ENCODE measurements at regions not wholly inside any gene's neighbourhood (a gene's known extent, or its start where the extent isn't known, plus 50 kb on each side); places are given as distances from the start of the nearest gene placed in this dataset.

GRCh38 chr5:32842813-32843530, 131.9 kb downstream of the NPR3 start:
- Histone ChIP-seq H3K27me3 (ENCODE audit: control insufficient read depth in 4 of 4, insufficient read depth in 4 of 4, low read length in 3 of 4) (peaks cover 0 to 1% (median 0%) of the 10 kb centered on the region in 4 donors), H3K4me3 (ENCODE audit: low read depth in 1 of 3, low read length in 3 of 3) (no peak overlapping the region), H3K27ac (ENCODE audit: low read depth in 1 of 2, low read length in 2 of 2) (no peak overlapping the region), H3K36me3 (ENCODE audit: control insufficient read depth in 4 of 4, insufficient read depth in 3 of 4, low read depth in 1 of 4, low read length in 3 of 4) (no peaks in the 10 kb centered on the region), H3K9me3 (ENCODE audit: control insufficient read depth in 4 of 4, low read length in 3 of 4) (no peaks in the 10 kb centered on the region), H3K4me1 (ENCODE audit: control insufficient read depth in 4 of 4, insufficient read depth in 4 of 4, low read length in 3 of 4) (no peaks in the 10 kb centered on the region), H3K9ac (ENCODE audit: low read depth in 1 of 2, low read length in 2 of 2) (no peak overlapping the region)
- WGBS: 47% methylated on average over 8 of the region's 8 CpGs
- TF ChIP-seq EGR1 (IDR thresholded peaks at IDR 0.05; ENCODE audit: low read depth in 2 of 2): no peak
- no peak for DNase-seq (ENCODE audit: low spot score)

GRCh38 chr5:32843531-32843895, 132.4 kb downstream of the NPR3 start:
- H3K9me3 ChIP-seq (ENCODE audit: control insufficient read depth in 4 of 4, low read length in 3 of 4): no peaks in the 10 kb centered on the region
- H3K36me3 ChIP-seq (ENCODE audit: control insufficient read depth in 4 of 4, insufficient read depth in 3 of 4, low read depth in 1 of 4, low read length in 3 of 4): no peaks in the 10 kb centered on the region
- no peak overlapping the region for H3K4me3 ChIP-seq (ENCODE audit: low read depth in 1 of 3, low read length in 3 of 3)
- 74% methylated on average over 3 of the region's 3 CpGs for WGBS
- no peaks in the 10 kb centered on the region for H3K4me1 ChIP-seq (ENCODE audit: control insufficient read depth in 4 of 4, insufficient read depth in 4 of 4, low read length in 3 of 4)
- DNase-seq (ENCODE audit: low spot score): no peak
- H3K27ac ChIP-seq (ENCODE audit: low read depth in 1 of 2, low read length in 2 of 2): no peak overlapping the region
- TF ChIP-seq MAX (IDR thresholded peaks at IDR 0.05) (no peak), YY1 (IDR thresholded peaks at IDR 0.05) (no peak), REST (IDR thresholded peaks at IDR 0.05) (no peak), HNF4G (IDR thresholded peaks at IDR 0.05) (no peak), FOXA1 (IDR thresholded peaks at IDR 0.05) (no peak), FOXA2 (IDR thresholded peaks at IDR 0.05) (no peak)
- no peak overlapping the region for H3K9ac ChIP-seq (ENCODE audit: low read depth in 1 of 2, low read length in 2 of 2)
- no peaks in the 10 kb centered on the region for H3K27me3 ChIP-seq (ENCODE audit: control insufficient read depth in 4 of 4, insufficient read depth in 4 of 4, low read length in 3 of 4)

- H3K27ac ChIP-seq (ENCODE audit: low read depth in 1 of 2, low read length in 2 of 2): no peak overlapping the region
- WGBS: 89% methylated on average over 3 of the region's 3 CpGs
- H3K4me1 ChIP-seq (ENCODE audit: control insufficient read depth in 4 of 4, insufficient read depth in 4 of 4, low read length in 3 of 4): no peaks in the 10 kb centered on the region
- H3K36me3 ChIP-seq (ENCODE audit: control insufficient read depth in 4 of 4, insufficient read depth in 3 of 4, low read depth in 1 of 4, low read length in 3 of 4): no peaks in the 10 kb centered on the region
- DNase-seq (ENCODE audit: low spot score): no peak
- no peaks in the 10 kb centered on the region for H3K27me3 ChIP-seq (ENCODE audit: control insufficient read depth in 4 of 4, insufficient read depth in 4 of 4, low read length in 3 of 4)
- no peak for TF ChIP-seq ATF3 (IDR thresholded peaks at IDR 0.05)
- no peak for TF ChIP-seq FOXA1 (IDR thresholded peaks at IDR 0.05)
- no peak for TF ChIP-seq GABPA (IDR thresholded peaks at IDR 0.05 in 1 of 2, conservative IDR thresholded peaks at IDR 0.05 in 1 of 2)
- TF ChIP-seq HNF4G (IDR thresholded peaks at IDR 0.05): no peak
- no peak for TF ChIP-seq JUND (IDR thresholded peaks at IDR 0.05)
- no peak for TF ChIP-seq YY1 (IDR thresholded peaks at IDR 0.05)
- no peaks in the 10 kb centered on the region for H3K9me3 ChIP-seq (ENCODE audit: control insufficient read depth in 4 of 4, low read length in 3 of 4)
- no peak overlapping the region for H3K9ac ChIP-seq (ENCODE audit: low read depth in 1 of 2, low read length in 2 of 2)
- no peak overlapping the region for H3K4me3 ChIP-seq (ENCODE audit: low read depth in 1 of 3, low read length in 3 of 3)
Measured at GRCh38 chr5:32845171-32845570, 134.1 kb downstream of the NPR3 start.
